PC-3 (cell line): ENCODE measurements at regions not wholly inside any gene's neighbourhood (a gene's known extent, or its start where the extent isn't known, plus 50 kb on each side); places are given as distances from the start of the nearest gene placed in this dataset.

Experiments
- ATAC-seq: fragments of 200-7000 bp; cut with Tn5 transposase; 2 replicates; pipeline ENCODE4 v1.9.1; 2020; ENCODE audit warnings: mild to moderate bottlenecking, moderate library complexity
- BruUV-seq: library from RNA; stranded (reverse); fragments of 400-500 nt; replicated peaks from 2 replicates; lab custom pipeline; 2021; lab: Mats Ljungman, UMichigan
- CTCF ChIA-PET: fragments of 300-600 bp; sonication (Branson Sonifier 250); formaldehyde crosslinking; loops from one replicate; lab custom pipeline; 2022; ENCODE audit warnings: antibody characterized with exemption; lab: Charles Lee
- POLR2A ChIA-PET: fragments of 300-600 bp; sonication (Branson Sonifier 250); formaldehyde crosslinking; loops from one replicate; lab custom pipeline; 2022; ENCODE audit warnings: antibody characterized with exemption; ENCODE audit not compliant: unreplicated experiment; lab: Charles Lee
- DNase-seq: peaks from one replicate; pipeline ENCODE4 v3.0.0-alpha.2; 2015
- H2AFZ ChIP-seq: fragments of 300-600 bp; sonication (generic); 2 replicates; pipeline ENCODE4 v1.6.0; 2016; ENCODE audit warnings: antibody characterized with exemption, low read length
- H3F3A ChIP-seq: fragments of 300-600 bp; sonication (generic); one replicate; pipeline ENCODE4 v1.6.0; 2017; ENCODE audit warnings: antibody characterized with exemption, low read length, control low read depth, mild to moderate bottlenecking; ENCODE audit not compliant: unreplicated experiment
- H3K27ac ChIP-seq: fragments of 300-600 bp; sonication (generic); 2 replicates; pipeline ENCODE4 v1.5.1; 2016; ENCODE audit warnings: mild to moderate bottlenecking, low read length
- H3K27me3 ChIP-seq: fragments of 300-600 bp; sonication (generic); 2 replicates; pipeline ENCODE4 v1.6.1; 2016; ENCODE audit warnings: low read length, mixed read lengths
- H3K36me3 ChIP-seq: fragments of 300-600 bp; sonication (generic); 2 replicates; pipeline ENCODE4 v1.6.1; 2016; ENCODE audit warnings: low read depth, mixed run types, low read length, mixed read lengths
- H3K4me1 ChIP-seq: fragments of 300-600 bp; sonication (generic); 2 replicates; pipeline ENCODE4 v1.5.1; 2016; ENCODE audit warnings: low read length; ENCODE audit not compliant: insufficient read depth
- H3K4me2 ChIP-seq: fragments of 300-600 bp; sonication (generic); 2 replicates; pipeline ENCODE4 v1.6.0; 2016; ENCODE audit warnings: low read length
- H3K4me3 ChIP-seq: fragments of 300-600 bp; sonication (generic); 2 replicates; pipeline ENCODE4 v1.5.1; 2016; ENCODE audit warnings: mild to moderate bottlenecking, low read length, mixed read lengths
- H3K79me2 ChIP-seq: fragments of 300-600 bp; sonication (generic); 2 replicates; pipeline ENCODE4 v1.6.1; 2017; ENCODE audit warnings: low read length, mixed read lengths
- H3K9ac ChIP-seq: fragments of 300-600 bp; sonication (generic); 2 replicates; pipeline ENCODE4 v1.6.0; 2016; ENCODE audit warnings: mild to moderate bottlenecking, low read length
- H3K9me2 ChIP-seq: fragments of 300-600 bp; sonication (generic); replicated peaks from 2 replicates; pipeline ENCODE4 v1.6.1; 2016; ENCODE audit warnings: mixed run types, low read length, mixed read lengths
- H3K9me3 ChIP-seq: fragments of 300-600 bp; sonication (generic); 2 replicates; pipeline ENCODE4 v1.6.1; 2016; ENCODE audit warnings: low read length, mixed read lengths
- H4K20me1 ChIP-seq: fragments of 300-600 bp; sonication (generic); 2 replicates; pipeline ENCODE4 v1.6.1; 2016; ENCODE audit warnings: low read length, mixed read lengths
- CTCF ChIP-seq: fragments of 300-600 bp; sonication (generic); conservative IDR thresholded peaks from 2 replicates; pipeline ENCODE4 v1.5.1; 2017; ENCODE audit warnings: antibody characterized with exemption, low read depth, mild to moderate bottlenecking, low read length
- EZH2 ChIP-seq: fragments of 300-600 bp; sonication (generic); IDR thresholded peaks from one replicate; pipeline ENCODE4 v1.6.1; 2017; ENCODE audit warnings: antibody characterized with exemption, mild to moderate bottlenecking, low read length; ENCODE audit not compliant: unreplicated experiment
- EZH2phosphoT487 ChIP-seq: fragments of 300-600 bp; sonication (generic); IDR thresholded peaks from 2 replicates; pipeline ENCODE4 v1.6.1; 2018; ENCODE audit warnings: mild to moderate bottlenecking, antibody characterized with exemption, low read length, borderline replicate concordance
- intact Hi-C: fragments of 100-400 bp; cut with micrococcal nuclease; formaldehyde crosslinking; loops from 2 replicates; pipeline ENCODE4 v1.9.0; 2023

GRCh38 chr2:16777123-16777870 is 111.7 kb upstream of the CYRIA start:
- Histone ChIP-seq H3K79me2 (no peaks in the 10 kb centered on the region), H3K4me2 (no peak overlapping the region), H2AFZ (no peak overlapping the region), H3K9ac (no peak overlapping the region), H3K4me1 (no peaks in the 10 kb centered on the region), H3K36me3 (no peaks in the 10 kb centered on the region; the same call in 1 of the 2 replicates), H3K4me3 (no peak overlapping the region), H3F3A (no peaks in the 10 kb centered on the region), H3K27ac (no peak overlapping the region), H3K27me3 (0 out of 2 replicates have a peak, but pooled peaks cover 3% of the 10 kb centered on the region), H3K9me3 (no peaks in the 10 kb centered on the region), H3K9me2 (no peaks in the 10 kb centered on the region), H4K20me1 (no peaks in the 10 kb centered on the region)
- BruUV-seq = no TSS peak
- POLR2A ChIA-PET = no interaction called here
- ATAC-seq (no peak), DNase-seq (no peak)
- TF ChIP-seq EZH2 (no peak), EZH2phosphoT487 (no peak), CTCF (no peak)
- CTCF ChIA-PET = no interaction called here
- intact Hi-C loops = no loop called here

GRCh38 chr2:16775899-16776231 is 110.2 kb upstream of the CYRIA start:
- CTCF ChIA-PET = no interaction called here
- no peak overlapping the region for H2AFZ ChIP-seq
- no peak for ATAC-seq
- H3K9me3 ChIP-seq = no peaks in the 10 kb centered on the region
- POLR2A ChIA-PET = no interaction called here
- H3K4me3 ChIP-seq = no peak overlapping the region
- no peak overlapping the region for H3K4me2 ChIP-seq
- no peaks in the 10 kb centered on the region for H4K20me1 ChIP-seq
- no peak overlapping the region for H3K27ac ChIP-seq
- intact Hi-C loops = no loop called here
- no peaks in the 10 kb centered on the region for H3K79me2 ChIP-seq
- H3K4me1 ChIP-seq = no peaks in the 10 kb centered on the region
- H3K36me3 ChIP-seq = no peaks in the 10 kb centered on the region; the same call in 1 of the 2 replicates
- H3K9me2 ChIP-seq = no peaks in the 10 kb centered on the region
- H3F3A ChIP-seq = no peaks in the 10 kb centered on the region
- H3K27me3 ChIP-seq = 0 out of 2 replicates have a peak, but pooled peaks cover 3% of the 10 kb centered on the region
- no peak for DNase-seq
- no peak overlapping the region for H3K9ac ChIP-seq
- BruUV-seq = no TSS peak
- no peak for TF ChIP-seq EZH2
- TF ChIP-seq EZH2phosphoT487 = no peak
- TF ChIP-seq CTCF = no peak
